ENCODE measurements at regions not wholly inside any gene's neighbourhood (a gene's known extent, or its start where the extent isn't known, plus 50 kb on each side); places are given as distances from the start of the nearest gene placed in this dataset.

DNA sequence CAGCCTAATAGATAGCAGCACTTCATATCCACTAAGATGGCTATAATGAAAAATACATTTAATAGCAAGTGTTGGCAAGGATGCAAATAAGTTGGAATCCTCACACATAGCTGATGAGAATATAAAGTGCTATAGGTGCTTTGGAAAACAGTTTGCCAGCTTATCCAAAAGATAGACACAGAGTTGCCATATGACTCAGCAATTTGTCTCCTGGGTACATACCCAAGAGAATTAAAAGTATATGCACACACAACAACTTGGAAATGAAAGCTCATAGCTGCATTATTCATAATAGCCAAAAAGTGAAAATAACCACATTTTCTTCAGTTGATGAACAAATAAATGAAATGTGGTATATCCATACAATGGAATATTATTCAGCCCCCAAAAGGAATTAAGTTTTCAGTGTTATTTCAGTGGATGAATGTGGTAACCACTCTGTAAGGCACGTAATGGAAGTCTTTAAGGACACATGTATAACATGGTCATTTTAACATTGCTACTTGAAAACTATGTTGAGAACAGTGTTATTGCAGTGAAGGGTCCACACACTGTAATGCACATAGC is 320.9 kb upstream of the ADGRL3 start:
- Histone ChIP-seq H3K9ac (ENCODE audit: low read length in 3 of 3) (no peak overlapping the region), H3K36me3 (ENCODE audit: control insufficient read depth in 2 of 3, insufficient read depth in 3 of 3, low read length in 3 of 3) (no peaks in the 10 kb centered on the region), H3K4me1 (ENCODE audit: control insufficient read depth in 2 of 3, insufficient read depth in 2 of 3, low read depth in 1 of 3, low read length in 3 of 3) (no peaks in the 10 kb centered on the region), H3K27me3 (ENCODE audit: control insufficient read depth, insufficient read depth, low read length) (no peaks in the 10 kb centered on the region), H3K9me3 (ENCODE audit: control insufficient read depth in 2 of 3, insufficient read depth in 1 of 3, low read length in 3 of 3) (peaks cover 0 to 2% (median 0%) of the 10 kb centered on the region in 3 donors), H3K27ac (ENCODE audit: low read depth in 2 of 2, low read length in 2 of 2) (no peak overlapping the region), H3K4me3 (ENCODE audit: low read length in 3 of 3) (no peak overlapping the region)
- intact Hi-C loops (cut with DNase I): no loop called here
- FAIRE-seq (no peak), DNase-seq (no peak)
- TF ChIP-seq, protein P1, sequence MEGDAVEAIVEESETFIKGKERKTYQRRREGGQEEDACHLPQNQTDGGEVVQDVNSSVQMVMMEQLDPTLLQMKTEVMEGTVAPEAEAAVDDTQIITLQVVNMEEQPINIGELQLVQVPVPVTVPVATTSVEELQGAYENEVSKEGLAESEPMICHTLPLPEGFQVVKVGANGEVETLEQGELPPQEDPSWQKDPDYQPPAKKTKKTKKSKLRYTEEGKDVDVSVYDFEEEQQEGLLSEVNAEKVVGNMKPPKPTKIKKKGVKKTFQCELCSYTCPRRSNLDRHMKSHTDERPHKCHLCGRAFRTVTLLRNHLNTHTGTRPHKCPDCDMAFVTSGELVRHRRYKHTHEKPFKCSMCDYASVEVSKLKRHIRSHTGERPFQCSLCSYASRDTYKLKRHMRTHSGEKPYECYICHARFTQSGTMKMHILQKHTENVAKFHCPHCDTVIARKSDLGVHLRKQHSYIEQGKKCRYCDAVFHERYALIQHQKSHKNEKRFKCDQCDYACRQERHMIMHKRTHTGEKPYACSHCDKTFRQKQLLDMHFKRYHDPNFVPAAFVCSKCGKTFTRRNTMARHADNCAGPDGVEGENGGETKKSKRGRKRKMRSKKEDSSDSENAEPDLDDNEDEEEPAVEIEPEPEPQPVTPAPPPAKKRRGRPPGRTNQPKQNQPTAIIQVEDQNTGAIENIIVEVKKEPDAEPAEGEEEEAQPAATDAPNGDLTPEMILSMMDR (IDR thresholded peaks at IDR 0.05; ENCODE audit: borderline replicate concordance, extremely low read depth, insufficient read depth): no peak

DNA sequence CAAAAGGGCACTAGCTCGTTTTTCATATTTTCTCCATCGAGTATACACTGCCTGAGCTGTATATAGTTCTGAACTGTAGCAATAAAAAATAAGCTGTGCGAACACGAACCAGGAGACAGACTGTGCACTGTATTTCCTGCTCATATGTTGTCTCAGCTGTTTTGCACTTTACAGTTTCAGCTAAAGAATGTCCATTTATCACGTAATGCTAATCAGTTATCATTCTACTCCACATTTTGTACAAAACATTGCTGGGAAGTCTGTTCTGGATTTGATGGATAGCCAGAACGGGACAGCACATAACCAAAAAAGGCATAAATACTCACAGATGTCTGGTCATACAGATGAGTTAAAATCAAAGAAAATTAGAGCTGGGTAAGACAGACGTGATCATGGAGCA is 315.5 kb upstream of the ADGRL3 start:
- DNase-seq (peak in 2 of 5 donors; percentile 19 to 53), FAIRE-seq (no peak)
- intact Hi-C loops (cut with DNase I): no loop called here

DNA sequence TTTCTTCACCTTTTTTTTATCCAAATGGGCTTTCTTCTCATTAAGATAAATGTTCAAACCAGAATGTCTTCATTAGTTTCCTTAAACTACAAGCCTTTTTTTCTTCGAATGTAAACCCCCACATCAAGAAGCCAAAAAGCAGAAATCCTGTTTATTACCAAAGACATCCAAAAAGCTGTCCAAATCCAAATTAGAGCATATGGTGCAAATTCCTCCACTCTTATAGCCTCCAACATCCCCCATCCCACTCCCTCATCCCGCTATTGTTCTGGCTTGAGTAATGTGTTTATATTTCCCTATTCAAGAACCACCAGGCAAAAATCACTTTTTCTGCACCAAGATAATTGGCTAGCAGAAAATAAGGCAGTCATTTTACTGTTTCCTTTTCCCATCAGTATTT is 315.1 kb upstream of the ADGRL3 start:
- TF ChIP-seq, protein P1 (IDR thresholded peaks at IDR 0.05; ENCODE audit: borderline replicate concordance, extremely low read depth, insufficient read depth): no peak
- H3K4me1 ChIP-seq (ENCODE audit: control insufficient read depth in 2 of 3, insufficient read depth in 2 of 3, low read depth in 1 of 3, low read length in 3 of 3): no peaks in the 10 kb centered on the region
- H3K9ac ChIP-seq (ENCODE audit: low read length in 3 of 3): no peak overlapping the region
- H3K4me3 ChIP-seq (ENCODE audit: low read length in 3 of 3): no peak overlapping the region
- no peaks in the 10 kb centered on the region for H3K27me3 ChIP-seq (ENCODE audit: control insufficient read depth, insufficient read depth, low read length)
- H3K9me3 ChIP-seq (ENCODE audit: control insufficient read depth in 2 of 3, insufficient read depth in 1 of 3, low read length in 3 of 3): no peaks in the 10 kb centered on the region
- FAIRE-seq: no peak
- peak in 1 of 5 donors; percentile 21 for DNase-seq
- intact Hi-C loops (cut with DNase I): no loop called here
- no peak overlapping the region for H3K27ac ChIP-seq (ENCODE audit: low read depth in 2 of 2, low read length in 2 of 2)
- no peaks in the 10 kb centered on the region for H3K36me3 ChIP-seq (ENCODE audit: control insufficient read depth in 2 of 3, insufficient read depth in 3 of 3, low read length in 3 of 3)

More for the DNA sequence above, 315.5 kb upstream of the ADGRL3 start:
- H3K27me3 ChIP-seq (ENCODE audit: control insufficient read depth, insufficient read depth, low read length): no peaks in the 10 kb centered on the region
- no peak overlapping the region for H3K4me3 ChIP-seq (ENCODE audit: low read length in 3 of 3)
- peaks cover 0 to 1% (median 0%) of the 10 kb centered on the region in 3 donors for H3K9me3 ChIP-seq (ENCODE audit: control insufficient read depth in 2 of 3, insufficient read depth in 1 of 3, low read length in 3 of 3)
- H3K27ac ChIP-seq (ENCODE audit: low read depth in 2 of 2, low read length in 2 of 2): no peak overlapping the region
- no peak overlapping the region for H3K9ac ChIP-seq (ENCODE audit: low read length in 3 of 3)
- TF ChIP-seq, protein P1 (IDR thresholded peaks at IDR 0.05; ENCODE audit: borderline replicate concordance, extremely low read depth, insufficient read depth): no peak
- H3K36me3 ChIP-seq (ENCODE audit: control insufficient read depth in 2 of 3, insufficient read depth in 3 of 3, low read length in 3 of 3): no peaks in the 10 kb centered on the region
- no peaks in the 10 kb centered on the region for H3K4me1 ChIP-seq (ENCODE audit: control insufficient read depth in 2 of 3, insufficient read depth in 2 of 3, low read depth in 1 of 3, low read length in 3 of 3)

DNA sequence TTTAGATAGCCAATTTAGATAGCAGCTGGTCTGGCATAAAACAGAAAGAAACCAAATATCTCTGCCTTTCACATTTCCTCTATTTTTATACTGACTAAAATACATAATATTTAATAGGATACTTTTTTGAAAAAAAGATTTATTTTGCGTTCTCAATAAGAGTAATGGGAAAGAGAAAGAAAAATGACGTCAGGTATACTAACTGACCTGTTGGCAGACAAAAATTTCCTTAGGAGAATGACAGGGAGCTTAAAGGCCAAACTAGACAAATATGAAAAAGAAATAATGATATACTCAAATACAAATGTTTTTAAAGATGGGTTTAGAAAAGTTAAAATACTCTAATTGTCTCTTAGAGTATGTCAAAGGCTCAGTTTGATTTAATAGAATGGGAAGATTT is 309.4 kb upstream of the ADGRL3 start:
- Histone ChIP-seq H3K4me1 (ENCODE audit: control insufficient read depth in 2 of 3, insufficient read depth in 2 of 3, low read depth in 1 of 3, low read length in 3 of 3) (no peaks in the 10 kb centered on the region), H3K36me3 (ENCODE audit: control insufficient read depth in 2 of 3, insufficient read depth in 3 of 3, low read length in 3 of 3) (no peaks in the 10 kb centered on the region), H3K4me3 (ENCODE audit: low read length in 3 of 3) (no peak overlapping the region), H3K27ac (ENCODE audit: low read depth in 2 of 2, low read length in 2 of 2) (no peak overlapping the region), H3K9ac (ENCODE audit: low read length in 3 of 3) (no peak overlapping the region), H3K9me3 (ENCODE audit: control insufficient read depth in 2 of 3, insufficient read depth in 1 of 3, low read length in 3 of 3) (no peaks in the 10 kb centered on the region), H3K27me3 (ENCODE audit: control insufficient read depth, insufficient read depth, low read length) (no peaks in the 10 kb centered on the region)
- TF ChIP-seq, protein P1 (IDR thresholded peaks at IDR 0.05; ENCODE audit: borderline replicate concordance, extremely low read depth, insufficient read depth): no peak
- no peak for DNase-seq
- FAIRE-seq: no peak
- intact Hi-C loops (cut with DNase I): no loop called here
